ENCODE measurements at regions not wholly inside any gene's neighbourhood (a gene's known extent, or its start where the extent isn't known, plus 50 kb on each side); places are given as distances from the start of the nearest gene placed in this dataset.
A peak's percentile ranks its signal among the peaks of the same experiment; 100 is the strongest.
"Not testable (repeated sequence)": the region's sequence is repeated elsewhere in the genome, so short reads cannot be mapped to it uniquely, and the experiment has no call there.

- no peak for DNase-seq (ENCODE audit: low spot score)
Measured at GRCh38 chr3:145581694-145582093, 579.3 kb downstream of the PLOD2 start.

- DNase-seq (ENCODE audit: low spot score): no peak
Measured at GRCh38 chr3:145604851-145605250, 556.1 kb downstream of the PLOD2 start.

GRCh38 chr3:145620002-145620401, 541.0 kb downstream of the PLOD2 start:
- no peak for DNase-seq (ENCODE audit: low spot score)

GRCh38 chr3:145620486-145620885, 540.5 kb downstream of the PLOD2 start:
- no peak for DNase-seq (ENCODE audit: low spot score)

GRCh38 chr3:145623349-145623748, 537.6 kb downstream of the PLOD2 start:
- DNase-seq (ENCODE audit: low spot score): no peak

GRCh38 chr3:145628211-145628610, 532.8 kb downstream of the PLOD2 start:
- no peak for DNase-seq (ENCODE audit: low spot score)

- no peak for DNase-seq (ENCODE audit: low spot score)
Measured at GRCh38 chr3:145637105-145637504, 523.9 kb downstream of the PLOD2 start.

- no peak for DNase-seq (ENCODE audit: low spot score)
Measured at GRCh38 chr3:145639003-145639606, 521.9 kb downstream of the PLOD2 start.

GRCh38 chr3:145639875-145640274, 521.1 kb downstream of the PLOD2 start:
- DNase-seq (ENCODE audit: low spot score): no peak

GRCh38 chr3:145648396-145648795, 512.6 kb downstream of the PLOD2 start:
- no peak for DNase-seq (ENCODE audit: low spot score)

- no peak for DNase-seq (ENCODE audit: low spot score)
Measured at GRCh38 chr3:145649368-145649887, 511.6 kb downstream of the PLOD2 start.

GRCh38 chr3:145650170-145650569, 510.8 kb downstream of the PLOD2 start:
- DNase-seq (ENCODE audit: low spot score): no peak

- DNase-seq (ENCODE audit: low spot score): no peak
Measured at GRCh38 chr3:145671121-145671520, 489.9 kb downstream of the PLOD2 start.

GRCh38 chr3:145673838-145674237, 487.1 kb downstream of the PLOD2 start:
- no peak for DNase-seq (ENCODE audit: low spot score)

- DNase-seq (ENCODE audit: low spot score): peak; percentile 64
Measured at GRCh38 chr3:145678401-145678800, 482.6 kb downstream of the PLOD2 start.

GRCh38 chr3:145681181-145681580, 479.8 kb downstream of the PLOD2 start:
- no peak for DNase-seq (ENCODE audit: low spot score)

GRCh38 chr3:145687978-145688377, 473.0 kb downstream of the PLOD2 start:
- not testable (repeated sequence) for DNase-seq (ENCODE audit: low spot score)

GRCh38 chr3:145692751-145693150, 468.2 kb downstream of the PLOD2 start:
- no peak for DNase-seq (ENCODE audit: low spot score)

- DNase-seq (ENCODE audit: low spot score): no peak
Measured at GRCh38 chr3:145696011-145696410, 465.0 kb downstream of the PLOD2 start.

GRCh38 chr3:145698250-145698649, 462.7 kb downstream of the PLOD2 start:
- no peak for DNase-seq (ENCODE audit: low spot score)

- no peak for DNase-seq (ENCODE audit: low spot score)
Measured at GRCh38 chr3:145698749-145699148, 462.2 kb downstream of the PLOD2 start.

GRCh38 chr3:145704020-145704419, 457.0 kb downstream of the PLOD2 start:
- DNase-seq (ENCODE audit: low spot score): no peak

- not testable (repeated sequence) for DNase-seq (ENCODE audit: low spot score)
Measured at GRCh38 chr3:145709779-145710178, 451.2 kb downstream of the PLOD2 start.

GRCh38 chr3:145716519-145716918, 444.5 kb downstream of the PLOD2 start:
- DNase-seq (ENCODE audit: low spot score): no peak

All from COLO829 (cell line).